ENCODE measurements at regions not wholly inside any gene's neighbourhood (a gene's known extent, or its start where the extent isn't known, plus 50 kb on each side); places are given as distances from the start of the nearest gene placed in this dataset.
"Not testable (repeated sequence)": the region's sequence is repeated elsewhere in the genome, so short reads cannot be mapped to it uniquely, and the experiment has no call there.

DNA sequence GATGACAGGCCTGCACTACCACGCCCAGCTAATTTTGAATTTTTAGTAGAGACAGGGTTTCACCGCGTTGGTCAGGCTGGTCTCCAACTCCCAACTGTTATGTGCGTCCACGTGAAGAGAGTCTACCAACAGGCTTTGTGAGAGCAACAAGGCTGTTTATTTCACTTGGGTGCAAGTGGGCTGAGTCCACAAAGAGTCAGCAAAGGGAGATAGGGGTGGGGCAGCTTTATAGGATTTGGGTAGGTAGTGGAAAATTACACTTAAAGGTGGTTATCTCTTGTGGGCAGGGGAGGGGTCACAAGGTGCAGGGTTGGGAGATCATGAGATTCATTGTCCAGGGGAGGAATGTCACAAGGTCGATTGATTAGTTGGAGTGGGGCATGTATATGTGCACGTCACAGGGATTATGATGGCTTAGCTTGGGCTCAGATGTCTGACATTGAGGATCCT lies 111.6 kb downstream of the GOSR1 start:
- H3K27me3 Mint-ChIP-seq (ENCODE audit: low read depth) = peaks cover 7% of the 10 kb centered on the region
- H3K27ac Mint-ChIP-seq = no peak overlapping the region
- peaks cover 3% of the 10 kb centered on the region for H3K9me3 Mint-ChIP-seq
- no peak overlapping the region for H3K4me3 Mint-ChIP-seq
- H3K4me1 Mint-ChIP-seq = peaks cover 11% of the 10 kb centered on the region
- no peaks in the 10 kb centered on the region for H3K36me3 Mint-ChIP-seq (ENCODE audit: low read depth)
- TF ChIP-seq, protein P1, sequence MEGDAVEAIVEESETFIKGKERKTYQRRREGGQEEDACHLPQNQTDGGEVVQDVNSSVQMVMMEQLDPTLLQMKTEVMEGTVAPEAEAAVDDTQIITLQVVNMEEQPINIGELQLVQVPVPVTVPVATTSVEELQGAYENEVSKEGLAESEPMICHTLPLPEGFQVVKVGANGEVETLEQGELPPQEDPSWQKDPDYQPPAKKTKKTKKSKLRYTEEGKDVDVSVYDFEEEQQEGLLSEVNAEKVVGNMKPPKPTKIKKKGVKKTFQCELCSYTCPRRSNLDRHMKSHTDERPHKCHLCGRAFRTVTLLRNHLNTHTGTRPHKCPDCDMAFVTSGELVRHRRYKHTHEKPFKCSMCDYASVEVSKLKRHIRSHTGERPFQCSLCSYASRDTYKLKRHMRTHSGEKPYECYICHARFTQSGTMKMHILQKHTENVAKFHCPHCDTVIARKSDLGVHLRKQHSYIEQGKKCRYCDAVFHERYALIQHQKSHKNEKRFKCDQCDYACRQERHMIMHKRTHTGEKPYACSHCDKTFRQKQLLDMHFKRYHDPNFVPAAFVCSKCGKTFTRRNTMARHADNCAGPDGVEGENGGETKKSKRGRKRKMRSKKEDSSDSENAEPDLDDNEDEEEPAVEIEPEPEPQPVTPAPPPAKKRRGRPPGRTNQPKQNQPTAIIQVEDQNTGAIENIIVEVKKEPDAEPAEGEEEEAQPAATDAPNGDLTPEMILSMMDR (IDR thresholded peaks at IDR 0.05; ENCODE audit: unreplicated experiment in 3 of 3) = no peak

DNA sequence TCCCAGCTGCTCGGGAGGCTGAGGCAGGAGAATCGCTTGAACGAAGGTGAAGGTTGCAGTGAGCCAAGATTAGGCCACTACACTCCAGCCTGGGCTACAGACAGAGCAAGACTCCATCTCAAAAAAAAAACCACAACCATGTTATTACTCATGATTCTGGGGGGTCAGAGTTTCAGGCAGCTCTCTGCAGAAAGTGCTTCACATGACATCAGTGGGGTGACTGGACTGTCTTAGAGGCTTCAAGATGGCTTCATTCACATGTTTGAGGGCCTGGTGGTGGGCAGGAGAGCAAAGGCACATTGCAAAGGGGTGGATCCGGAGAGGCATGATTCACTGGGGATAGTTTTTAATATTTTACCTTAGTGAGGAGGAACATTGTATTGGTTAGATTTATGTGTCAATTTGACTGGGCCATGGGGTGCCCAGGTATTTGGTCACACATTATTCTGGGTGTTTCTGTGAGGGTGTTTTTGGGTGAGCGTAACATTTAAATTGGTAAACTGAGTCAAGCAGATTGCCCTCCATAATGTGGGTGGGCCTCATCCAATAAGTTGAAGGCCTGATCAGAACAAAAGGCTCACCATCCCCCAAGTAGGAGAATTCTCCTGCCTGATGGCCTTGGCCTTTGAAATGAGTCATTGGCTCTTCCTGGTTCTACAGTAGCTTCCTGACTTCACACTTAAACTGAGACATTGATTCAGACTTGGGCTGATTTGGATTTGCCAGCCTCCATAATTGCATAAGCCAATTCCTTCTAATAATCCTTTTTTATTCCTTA lies 109.8 kb downstream of the GOSR1 start:
- no peaks in the 10 kb centered on the region for H3K36me3 Mint-ChIP-seq (ENCODE audit: low read depth)
- H3K9me3 Mint-ChIP-seq = peaks cover 3% of the 10 kb centered on the region
- peaks cover 11% of the 10 kb centered on the region for H3K4me1 Mint-ChIP-seq
- TF ChIP-seq, protein P1 (IDR thresholded peaks at IDR 0.05; ENCODE audit: unreplicated experiment in 3 of 3) = no peak
- no peak overlapping the region for H3K27ac Mint-ChIP-seq
- H3K4me3 Mint-ChIP-seq = no peak overlapping the region
- H3K27me3 Mint-ChIP-seq (ENCODE audit: low read depth) = peaks cover 7% of the 10 kb centered on the region

DNA sequence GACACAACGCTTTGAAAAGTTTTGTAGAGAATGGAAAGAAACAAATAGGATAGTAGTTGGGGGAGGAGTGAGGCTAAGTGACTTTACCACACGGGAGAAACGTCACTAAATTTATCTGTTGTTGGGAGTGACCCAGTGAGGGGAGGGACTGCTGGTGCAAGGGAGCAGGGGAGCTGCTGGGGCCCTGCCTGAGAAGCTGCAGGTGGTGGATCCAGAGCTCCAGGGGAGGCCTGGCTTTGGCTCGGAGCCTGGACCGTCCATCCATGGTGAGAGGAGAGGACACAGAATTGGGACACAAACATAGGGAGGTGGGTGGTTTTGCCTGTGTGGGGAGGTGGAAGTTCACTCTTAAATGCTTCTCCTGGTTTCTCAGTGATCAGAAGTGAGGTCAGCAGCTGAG lies 107.6 kb downstream of the GOSR1 start:
- Mint-ChIP-seq H3K9me3 (peaks cover 3% of the 10 kb centered on the region), H3K27ac (peak overlapping the region in 2 of 3 experiments; percentile 16 to 19), H3K4me1 (peaks cover 6% of the 10 kb centered on the region), H3K4me3 (no peak overlapping the region), H3K36me3 (ENCODE audit: low read depth) (no peaks in the 10 kb centered on the region), H3K27me3 (ENCODE audit: low read depth) (peaks cover 9% of the 10 kb centered on the region)
- TF ChIP-seq, protein P1 (IDR thresholded peaks at IDR 0.05; ENCODE audit: unreplicated experiment in 3 of 3) = no peak

DNA sequence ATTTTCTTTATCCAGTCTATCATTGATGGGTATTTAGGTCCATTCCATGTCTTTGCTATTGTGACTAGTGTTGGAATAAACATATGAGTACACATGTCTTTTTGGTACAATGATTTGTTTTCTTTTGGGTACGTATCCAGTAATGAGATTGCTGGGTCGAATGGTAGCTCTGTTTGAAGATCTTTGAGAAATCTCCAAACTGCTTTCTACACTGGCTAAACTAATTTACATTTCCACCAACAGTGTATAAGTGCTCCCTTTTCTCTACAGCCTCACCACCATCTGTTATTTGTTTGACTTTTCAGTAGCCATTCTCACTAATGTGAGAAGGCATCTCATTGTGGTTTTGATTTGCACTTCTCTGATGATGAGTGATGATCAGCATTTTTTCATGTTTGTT lies 103.7 kb downstream of the GOSR1 start:
- H3K36me3 Mint-ChIP-seq (ENCODE audit: low read depth) = no peaks in the 10 kb centered on the region
- H3K9me3 Mint-ChIP-seq = no peaks in the 10 kb centered on the region
- no peak overlapping the region for H3K4me3 Mint-ChIP-seq
- TF ChIP-seq, protein P1 (IDR thresholded peaks at IDR 0.05; ENCODE audit: unreplicated experiment in 3 of 3) = no peak
- H3K27me3 Mint-ChIP-seq (ENCODE audit: low read depth) = peaks cover 4% of the 10 kb centered on the region
- H3K27ac Mint-ChIP-seq = no peak overlapping the region
- peaks cover 6% of the 10 kb centered on the region for H3K4me1 Mint-ChIP-seq

DNA sequence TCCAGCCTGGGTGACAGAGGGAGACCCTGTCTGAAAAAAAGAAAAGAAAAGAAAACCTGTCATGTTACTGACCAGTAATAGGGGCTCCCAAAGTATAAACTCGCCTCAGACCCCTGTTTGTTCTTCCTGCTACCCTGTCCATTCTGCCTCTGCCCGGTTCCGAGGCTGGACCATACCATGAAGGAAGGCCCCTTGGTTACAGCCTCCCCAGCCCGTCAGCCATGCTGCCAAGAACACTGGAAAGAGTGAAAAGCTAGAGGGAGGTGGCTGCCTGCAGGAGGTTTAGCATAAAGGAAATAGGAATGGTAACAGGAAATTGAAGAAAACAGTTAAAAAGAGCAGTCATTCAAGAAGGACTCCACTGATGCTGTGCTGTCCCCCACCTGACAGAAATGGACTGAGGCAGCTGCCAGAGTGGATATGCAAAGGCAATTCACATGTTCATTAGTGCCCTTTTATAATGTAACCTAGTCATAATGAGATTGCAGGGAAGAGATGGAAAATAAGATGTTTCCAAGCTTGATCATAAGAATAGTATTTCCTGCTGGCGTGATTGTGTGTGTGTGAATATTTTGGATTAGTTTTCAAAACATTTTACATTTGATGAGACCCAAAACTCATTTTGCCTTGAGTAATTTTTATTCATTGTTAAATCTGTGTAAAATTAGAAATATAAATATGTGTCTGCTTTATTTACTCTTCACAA lies 102.6 kb downstream of the GOSR1 start:
- H3K4me1 Mint-ChIP-seq = peaks cover 2% of the 10 kb centered on the region
- H3K36me3 Mint-ChIP-seq (ENCODE audit: low read depth) = no peaks in the 10 kb centered on the region
- no peak overlapping the region for H3K27ac Mint-ChIP-seq
- TF ChIP-seq, protein P1 (IDR thresholded peaks at IDR 0.05; ENCODE audit: unreplicated experiment in 3 of 3) = no peak
- H3K9me3 Mint-ChIP-seq = no peaks in the 10 kb centered on the region
- H3K27me3 Mint-ChIP-seq (ENCODE audit: low read depth) = peaks cover 4% of the 10 kb centered on the region
- no peak overlapping the region for H3K4me3 Mint-ChIP-seq

DNA sequence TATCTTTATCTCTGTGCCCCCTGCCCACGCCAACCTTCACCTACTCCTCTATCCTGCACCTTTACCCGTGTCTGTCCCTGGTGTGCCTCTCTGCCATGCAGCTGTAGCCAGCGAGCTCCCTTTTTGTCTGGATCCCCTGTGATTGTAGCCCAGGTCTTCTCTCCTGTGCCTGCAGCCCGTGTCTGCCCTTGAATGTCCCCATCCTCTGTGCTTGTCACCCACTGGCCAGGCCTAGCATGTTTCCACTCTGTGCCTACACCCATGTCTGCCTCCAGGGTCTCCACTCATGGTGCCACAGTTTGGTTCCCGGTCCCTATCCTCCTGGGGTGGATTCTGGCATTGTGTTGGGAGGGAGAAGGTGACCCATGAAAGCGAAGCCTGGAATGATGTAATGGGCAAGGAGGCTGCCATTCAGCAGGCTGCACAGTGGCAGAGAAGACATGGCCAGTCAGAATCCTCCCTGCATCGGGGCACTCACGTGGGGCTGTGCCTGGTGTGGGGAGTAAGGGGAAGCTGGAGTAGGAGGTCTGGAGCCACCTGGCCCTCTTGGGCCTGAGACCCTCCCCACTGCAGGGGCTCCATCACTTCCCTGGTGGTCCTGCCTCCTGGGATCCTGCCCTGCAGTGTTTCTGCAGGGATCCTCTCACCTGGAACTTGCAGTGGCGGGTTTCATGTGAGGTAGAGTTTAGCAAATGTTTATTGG lies 101.0 kb downstream of the GOSR1 start:
- not testable (repeated sequence) for H3K4me3 Mint-ChIP-seq; H3K27me3 Mint-ChIP-seq (ENCODE audit: low read depth); H3K4me1 Mint-ChIP-seq; H3K36me3 Mint-ChIP-seq (ENCODE audit: low read depth); H3K27ac Mint-ChIP-seq; H3K9me3 Mint-ChIP-seq

All from nephron (organoid).